Lower leg skin (tissue), 4 donors: ENCODE measurements at regions not wholly inside any gene's neighbourhood (a gene's known extent, or its start where the extent isn't known, plus 50 kb on each side); places are given as distances from the start of the nearest gene placed in this dataset.

Source experiments
- DNase-seq, 2 donors: peaks; one replicate each; pipeline ENCODE4 v3.0.0-alpha.2; 2019; ENCODE audit warnings: low spot score in 2 of 2
- H3K4me3 ChIP-seq: fragments of 200-600 bp; sonication (generic); 2 replicates; pipeline ENCODE4 v1.5.1; 2017; ENCODE audit warnings: mild to moderate bottlenecking, low read depth; ENCODE audit not compliant: poor library complexity, severe bottlenecking
- CTCF ChIP-seq, 3 donors: fragments of 450-650 bp; IDR thresholded peaks; one replicate each; pipeline ENCODE4 v1.5.1; 2016; ENCODE audit warnings: antibody characterized with exemption in 3 of 3, mild to moderate bottlenecking in 3 of 3, moderate library complexity in 2 of 3
- POLR2A ChIP-seq, 2 donors: fragments of 450-650 bp; IDR thresholded peaks; one replicate each; pipeline ENCODE4 v1.6.1; 2016 to 2017; ENCODE audit warnings: antibody characterized with exemption in 2 of 2, mild to moderate bottlenecking in 1 of 2, moderate library complexity in 1 of 2
- WGBS, 2 donors: methylation state at CpG; one replicate each; pipeline ENCODE4 v1.1.5; 2018; 5-methylcytosine and 5-hydroxymethylcytosine counted together
- intact Hi-C: fragments of 100-400 bp; cut with DNase I; formaldehyde crosslinking; loops from one replicate; pipeline ENCODE4 v1.15.0; 2023; ENCODE audit warnings: low total_unique reads

- 78 to 83% methylated on average over 2 of the region's 2 CpGs for WGBS, 2 donors
- DNase-seq: no peak
- TF ChIP-seq CTCF (IDR thresholded peaks at IDR 0.05): no peak
- no peak for TF ChIP-seq POLR2A (IDR thresholded peaks at IDR 0.05)
- H3K4me3 ChIP-seq: no peak overlapping the region
- intact Hi-C loops: no loop called here
Measured at GRCh38 chr10:8950978-8951377, 896.5 kb downstream of the GATA3 start.

- TF ChIP-seq POLR2A (IDR thresholded peaks at IDR 0.05) (no peak), CTCF (IDR thresholded peaks at IDR 0.05) (no peak)
- no peak overlapping the region for H3K4me3 ChIP-seq
- WGBS, 2 donors: 62 to 67% methylated on average over 7 of the region's 7 CpGs
- intact Hi-C loops: no loop called here
- DNase-seq: no peak
Measured at GRCh38 chr10:8951440-8952089, 897.1 kb downstream of the GATA3 start.

- 60 to 70% methylated on average over 4 of the region's 4 CpGs for WGBS, 2 donors
- intact Hi-C loops: no loop called here
- TF ChIP-seq POLR2A (IDR thresholded peaks at IDR 0.05): no peak
- no peak for DNase-seq
- H3K4me3 ChIP-seq: no peak overlapping the region
Measured at GRCh38 chr10:8956400-8956799, 901.9 kb downstream of the GATA3 start.

GRCh38 chr10:8962249-8962648 lies 907.8 kb downstream of the GATA3 start:
- TF ChIP-seq POLR2A (IDR thresholded peaks at IDR 0.05): no peak
- TF ChIP-seq CTCF (IDR thresholded peaks at IDR 0.05): no peak
- intact Hi-C loops: no loop called here
- no peak overlapping the region for H3K4me3 ChIP-seq
- DNase-seq: no peak

- intact Hi-C loops: no loop called here
- DNase-seq: no peak
- TF ChIP-seq POLR2A (IDR thresholded peaks at IDR 0.05) (no peak), CTCF (IDR thresholded peaks at IDR 0.05) (no peak)
- no peak overlapping the region for H3K4me3 ChIP-seq
- WGBS, 2 donors: 65 to 71% methylated on average over 2 of the region's 2 CpGs
Measured at GRCh38 chr10:8967061-8967460, 912.6 kb downstream of the GATA3 start.

- no peak for TF ChIP-seq POLR2A (IDR thresholded peaks at IDR 0.05)
- TF ChIP-seq CTCF (IDR thresholded peaks at IDR 0.05): no peak
- no peak for DNase-seq
- 48 to 51% methylated on average over 1 of the region's 1 CpG for WGBS, 2 donors
- H3K4me3 ChIP-seq: no peak overlapping the region
- intact Hi-C loops: no loop called here
Measured at GRCh38 chr10:8969853-8970252, 915.4 kb downstream of the GATA3 start.
